ENCODE measurements at regions not wholly inside any gene's neighbourhood (a gene's known extent, or its start where the extent isn't known, plus 50 kb on each side); places are given as distances from the start of the nearest gene placed in this dataset.

GRCh38 chr13:97896446-97896845, 57.0 kb upstream of the IPO5 start:
- no peak for DNase-seq (ENCODE audit: low read depth in 4 of 4, low spot score in 3 of 4)

- DNase-seq (ENCODE audit: low read depth in 4 of 4, low spot score in 3 of 4), result no peak
Observed at GRCh38 chr13:97901716-97902115, 51.8 kb upstream of the IPO5 start.

Data from right renal pelvis (tissue), 4 donors.